ENCODE measurements at regions not wholly inside any gene's neighbourhood (a gene's known extent, or its start where the extent isn't known, plus 50 kb on each side); places are given as distances from the start of the nearest gene placed in this dataset.
A peak's percentile ranks its signal among the peaks of the same experiment; 100 is the strongest.

GRCh38 chr3:66153481-66154443 lies 67.0 kb upstream of the SLC25A26 start:
- DNase-seq (ENCODE audit: low read depth) = peak; percentile 43
- H3K4me3 ChIP-seq (ENCODE audit: control insufficient read depth, low read depth, low read length) = peak overlapping the region; percentile 1
- no peak for TF ChIP-seq CTCF (conservative IDR thresholded peaks at IDR 0.05; ENCODE audit: control insufficient read depth, insufficient read depth, low read depth, low read length)

- no peak for DNase-seq (ENCODE audit: low read depth)
- H3K4me3 ChIP-seq (ENCODE audit: control insufficient read depth, low read depth, low read length) = no peak overlapping the region
- no peak for TF ChIP-seq CTCF (conservative IDR thresholded peaks at IDR 0.05; ENCODE audit: control insufficient read depth, insufficient read depth, low read depth, low read length)
Measured at GRCh38 chr3:66152336-66152735, 68.5 kb upstream of the SLC25A26 start.

GRCh38 chr3:66150977-66151376 lies 69.8 kb upstream of the SLC25A26 start:
- H3K4me3 ChIP-seq (ENCODE audit: control insufficient read depth, low read depth, low read length) = no peak overlapping the region
- TF ChIP-seq CTCF (conservative IDR thresholded peaks at IDR 0.05; ENCODE audit: control insufficient read depth, insufficient read depth, low read depth, low read length) = no peak
- no peak for DNase-seq (ENCODE audit: low read depth)

- no peak overlapping the region for H3K4me3 ChIP-seq (ENCODE audit: control insufficient read depth, low read depth, low read length)
- no peak for TF ChIP-seq CTCF (conservative IDR thresholded peaks at IDR 0.05; ENCODE audit: control insufficient read depth, insufficient read depth, low read depth, low read length)
- peak; percentile 19 for DNase-seq (ENCODE audit: low read depth)
Measured at GRCh38 chr3:66149269-66149668, 71.5 kb upstream of the SLC25A26 start.

GRCh38 chr3:66145408-66145733 lies 75.4 kb upstream of the SLC25A26 start:
- H3K4me3 ChIP-seq (ENCODE audit: control insufficient read depth, low read depth, low read length) = no peak overlapping the region
- DNase-seq (ENCODE audit: low read depth) = no peak
- TF ChIP-seq CTCF (conservative IDR thresholded peaks at IDR 0.05; ENCODE audit: control insufficient read depth, insufficient read depth, low read depth, low read length) = no peak

GRCh38 chr3:66144568-66145407 lies 76.0 kb upstream of the SLC25A26 start:
- TF ChIP-seq CTCF (conservative IDR thresholded peaks at IDR 0.05; ENCODE audit: control insufficient read depth, insufficient read depth, low read depth, low read length) = no peak
- peak; percentile 59 for DNase-seq (ENCODE audit: low read depth)
- H3K4me3 ChIP-seq (ENCODE audit: control insufficient read depth, low read depth, low read length) = no peak overlapping the region

All from fibroblast of mammary gland (primary cell).